ENCODE measurements at regions not wholly inside any gene's neighbourhood (a gene's known extent, or its start where the extent isn't known, plus 50 kb on each side); places are given as distances from the start of the nearest gene placed in this dataset.
"Not testable (repeated sequence)": the region's sequence is repeated elsewhere in the genome, so short reads cannot be mapped to it uniquely, and the experiment has no call there.

- no peak for DNase-seq
Measured at GRCh38 chr2:129190494-129190893, 789.0 kb upstream of the RAB6C start.

- DNase-seq, result no peak
Measured at GRCh38 chr2:129191530-129191929, 787.9 kb upstream of the RAB6C start.

GRCh38 chr2:129192117-129192516 lies 787.3 kb upstream of the RAB6C start:
- DNase-seq, result no peak

- DNase-seq, result no peak
Measured at GRCh38 chr2:129192841-129193253, 786.6 kb upstream of the RAB6C start.

- DNase-seq, result no peak
Measured at GRCh38 chr2:129193961-129194360, 785.5 kb upstream of the RAB6C start.

- no peak for DNase-seq
Measured at GRCh38 chr2:129199501-129199900, 780.0 kb upstream of the RAB6C start.

GRCh38 chr2:129201696-129202095 lies 777.8 kb upstream of the RAB6C start:
- no peak for DNase-seq

GRCh38 chr2:129203331-129203730 lies 776.1 kb upstream of the RAB6C start:
- no peak for DNase-seq

- not testable (repeated sequence) for DNase-seq
Measured at GRCh38 chr2:129204581-129204980, 774.9 kb upstream of the RAB6C start.

- DNase-seq, result no peak
Measured at GRCh38 chr2:129205176-129205575, 774.3 kb upstream of the RAB6C start.

GRCh38 chr2:129205766-129206165 lies 773.7 kb upstream of the RAB6C start:
- DNase-seq, result no peak

- no peak for DNase-seq
Measured at GRCh38 chr2:129212299-129212958, 767.0 kb upstream of the RAB6C start.

- DNase-seq, result no peak
Measured at GRCh38 chr2:129224022-129224421, 755.4 kb upstream of the RAB6C start.

GRCh38 chr2:129224486-129224885 lies 755.0 kb upstream of the RAB6C start:
- no peak for DNase-seq

- no peak for DNase-seq
Measured at GRCh38 chr2:129229196-129229595, 750.3 kb upstream of the RAB6C start.

GRCh38 chr2:129229830-129230441 lies 749.5 kb upstream of the RAB6C start:
- DNase-seq, result no peak

GRCh38 chr2:129231924-129232323 lies 747.5 kb upstream of the RAB6C start:
- no peak for DNase-seq

GRCh38 chr2:129233166-129233565 lies 746.3 kb upstream of the RAB6C start:
- DNase-seq, result no peak

- no peak for DNase-seq
Measured at GRCh38 chr2:129233751-129234406, 745.6 kb upstream of the RAB6C start.

GRCh38 chr2:129236601-129237000 lies 742.9 kb upstream of the RAB6C start:
- no peak for DNase-seq

GRCh38 chr2:129237966-129238725 lies 741.3 kb upstream of the RAB6C start:
- DNase-seq, result no peak

- DNase-seq, result no peak
Measured at GRCh38 chr2:129239141-129239540, 740.3 kb upstream of the RAB6C start.

GRCh38 chr2:129240061-129240460 lies 739.4 kb upstream of the RAB6C start:
- no peak for DNase-seq

- no peak for DNase-seq
Measured at GRCh38 chr2:129242269-129242668, 737.2 kb upstream of the RAB6C start.
